Vagina (tissue), 2 donors: ENCODE measurements at regions not wholly inside any gene's neighbourhood (a gene's known extent, or its start where the extent isn't known, plus 50 kb on each side); places are given as distances from the start of the nearest gene placed in this dataset.
"Not testable (repeated sequence)": the region's sequence is repeated elsewhere in the genome, so short reads cannot be mapped to it uniquely, and the experiment has no call there.

Experiments used
- DNase-seq, 2 donors: peaks; one replicate each; pipeline ENCODE4 v3.0.0-alpha.2; 2017; ENCODE audit errors: extremely low spot score in 2 of 2
- H3K27ac ChIP-seq: fragments of 200-600 bp; sonication (generic); one replicate; pipeline ENCODE4 v1.5.1; 2019
- H3K27me3 ChIP-seq: fragments of 200-600 bp; sonication (generic); one replicate; pipeline ENCODE4 v1.5.1; 2019
- H3K36me3 ChIP-seq, 2 donors: fragments of 200-600 bp; sonication (generic); one replicate each; pipeline ENCODE4 v1.5.1; 2017 to 2019
- H3K4me1 ChIP-seq: fragments of 200-600 bp; sonication (generic); one replicate; pipeline ENCODE4 v1.5.1; 2019
- H3K4me3 ChIP-seq, 2 donors: fragments of 200-600 bp; sonication (generic); 1 replicate in 1 of 2; 2 replicates in 1 of 2; pipeline ENCODE4 v1.5.1; 2016 to 2019
- H3K9me3 ChIP-seq: fragments of 200-600 bp; sonication (generic); one replicate; pipeline ENCODE4 v1.5.1; 2019
- POLR2A ChIP-seq, 2 donors: fragments of 450-650 bp; IDR thresholded peaks; one replicate each; pipeline ENCODE4 v1.6.1; 2017; ENCODE audit warnings: antibody characterized with exemption in 2 of 2, mild to moderate bottlenecking in 2 of 2, moderate library complexity in 2 of 2
- POLR2AphosphoS5 ChIP-seq, 2 donors: sonication (generic); formaldehyde crosslinking; IDR thresholded peaks; one replicate each; pipeline ENCODE4 v1.9.0; 2017; ENCODE audit warnings: antibody characterized with exemption in 2 of 2, mild to moderate bottlenecking in 2 of 2, low read depth in 1 of 2; ENCODE audit not compliant: insufficient read depth in 1 of 2
- intact Hi-C: fragments of 100-400 bp; cut with DNase I; formaldehyde crosslinking; loops from one replicate; pipeline ENCODE4 v1.15.1; 2023
- TF ChIP-seq, protein P1 (sequence below), 3 experiments: fragments of 450-650 bp in 2 of 3; fragments of 200-600 bp in 1 of 3; sonication (generic) in 1 of 3; IDR thresholded peaks; one replicate each; pipeline ENCODE4 v1.5.1; 2017 to 2019; ENCODE audit warnings: antibody characterized with exemption in 3 of 3, mild to moderate bottlenecking in 2 of 3, moderate library complexity in 2 of 3

- intact Hi-C loops = no loop called here
- TF ChIP-seq POLR2A (IDR thresholded peaks at IDR 0.05) (no peak), POLR2AphosphoS5 (IDR thresholded peaks at IDR 0.05; ENCODE audit: insufficient read depth in 1 of 2, low read depth in 1 of 2) (no peak)
- TF ChIP-seq, protein P1, sequence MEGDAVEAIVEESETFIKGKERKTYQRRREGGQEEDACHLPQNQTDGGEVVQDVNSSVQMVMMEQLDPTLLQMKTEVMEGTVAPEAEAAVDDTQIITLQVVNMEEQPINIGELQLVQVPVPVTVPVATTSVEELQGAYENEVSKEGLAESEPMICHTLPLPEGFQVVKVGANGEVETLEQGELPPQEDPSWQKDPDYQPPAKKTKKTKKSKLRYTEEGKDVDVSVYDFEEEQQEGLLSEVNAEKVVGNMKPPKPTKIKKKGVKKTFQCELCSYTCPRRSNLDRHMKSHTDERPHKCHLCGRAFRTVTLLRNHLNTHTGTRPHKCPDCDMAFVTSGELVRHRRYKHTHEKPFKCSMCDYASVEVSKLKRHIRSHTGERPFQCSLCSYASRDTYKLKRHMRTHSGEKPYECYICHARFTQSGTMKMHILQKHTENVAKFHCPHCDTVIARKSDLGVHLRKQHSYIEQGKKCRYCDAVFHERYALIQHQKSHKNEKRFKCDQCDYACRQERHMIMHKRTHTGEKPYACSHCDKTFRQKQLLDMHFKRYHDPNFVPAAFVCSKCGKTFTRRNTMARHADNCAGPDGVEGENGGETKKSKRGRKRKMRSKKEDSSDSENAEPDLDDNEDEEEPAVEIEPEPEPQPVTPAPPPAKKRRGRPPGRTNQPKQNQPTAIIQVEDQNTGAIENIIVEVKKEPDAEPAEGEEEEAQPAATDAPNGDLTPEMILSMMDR (IDR thresholded peaks at IDR 0.05) = no peak
- Histone ChIP-seq H3K36me3 (no peaks in the 10 kb centered on the region), H3K27me3 (no peaks in the 10 kb centered on the region), H3K9me3 (no peaks in the 10 kb centered on the region), H3K27ac (no peak overlapping the region), H3K4me1 (no peaks in the 10 kb centered on the region), H3K4me3 (no peak overlapping the region)
- DNase-seq = peak; percentile 22 to 74
Measured at GRCh38 chrX:552496-552895, 78.1 kb upstream of the SHOX start.

- TF ChIP-seq, protein P1 (IDR thresholded peaks at IDR 0.05) = no peak
- no peak for TF ChIP-seq POLR2A (IDR thresholded peaks at IDR 0.05)
- TF ChIP-seq POLR2AphosphoS5 (IDR thresholded peaks at IDR 0.05; ENCODE audit: insufficient read depth in 1 of 2, low read depth in 1 of 2) = no peak
- DNase-seq = peak in 1 of 2 donors; percentile 37
Measured at GRCh38 chrX:554271-554670, 76.3 kb upstream of the SHOX start.

GRCh38 chrX:555725-556666 lies 74.6 kb upstream of the SHOX start:
- TF ChIP-seq POLR2AphosphoS5 (IDR thresholded peaks at IDR 0.05; ENCODE audit: insufficient read depth in 1 of 2, low read depth in 1 of 2) (no peak), POLR2A (IDR thresholded peaks at IDR 0.05) (no peak)
- TF ChIP-seq, protein P1 (IDR thresholded peaks at IDR 0.05) = no peak
- Histone ChIP-seq H3K4me1 (no peaks in the 10 kb centered on the region), H3K36me3 (no peaks in the 10 kb centered on the region), H3K9me3 (no peaks in the 10 kb centered on the region), H3K27me3 (no peaks in the 10 kb centered on the region), H3K4me3 (no peak overlapping the region), H3K27ac (no peak overlapping the region)
- peak in 1 of 2 donors; percentile 58 for DNase-seq
- intact Hi-C loops = no loop called here

More at GRCh38 chrX:554271-554670, 76.3 kb upstream of the SHOX start:
- Histone ChIP-seq H3K4me1 (no peaks in the 10 kb centered on the region), H3K27me3 (no peaks in the 10 kb centered on the region), H3K4me3 (no peak overlapping the region), H3K27ac (no peak overlapping the region), H3K36me3 (no peaks in the 10 kb centered on the region), H3K9me3 (no peaks in the 10 kb centered on the region)
- intact Hi-C loops = no loop called here

DNA sequence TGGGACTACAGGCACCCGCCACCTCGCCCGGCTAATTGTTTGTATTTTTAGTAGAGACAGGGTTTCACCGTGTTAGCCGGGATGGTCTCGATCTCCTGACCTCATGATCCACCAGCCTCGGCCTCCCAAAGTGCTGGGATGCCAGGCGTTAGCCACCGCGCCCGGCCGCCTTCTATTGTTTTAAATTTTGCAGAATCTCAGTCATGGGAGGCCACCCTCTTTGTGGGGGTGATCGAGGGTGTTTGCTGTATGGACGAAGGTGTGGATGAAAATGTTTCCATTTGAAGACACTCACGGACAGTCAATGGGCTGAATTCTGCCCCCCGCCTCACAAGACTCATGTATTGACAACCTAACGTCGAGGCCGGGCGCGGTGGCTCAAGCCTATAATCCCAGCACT lies 73.0 kb upstream of the SHOX start:
- intact Hi-C loops, H3K9me3 ChIP-seq, H3K4me3 ChIP-seq, H3K27me3 ChIP-seq, H3K27ac ChIP-seq, H3K4me1 ChIP-seq, H3K36me3 ChIP-seq: not testable (repeated sequence)
- DNase-seq = peak; percentile 20 to 28

DNA sequence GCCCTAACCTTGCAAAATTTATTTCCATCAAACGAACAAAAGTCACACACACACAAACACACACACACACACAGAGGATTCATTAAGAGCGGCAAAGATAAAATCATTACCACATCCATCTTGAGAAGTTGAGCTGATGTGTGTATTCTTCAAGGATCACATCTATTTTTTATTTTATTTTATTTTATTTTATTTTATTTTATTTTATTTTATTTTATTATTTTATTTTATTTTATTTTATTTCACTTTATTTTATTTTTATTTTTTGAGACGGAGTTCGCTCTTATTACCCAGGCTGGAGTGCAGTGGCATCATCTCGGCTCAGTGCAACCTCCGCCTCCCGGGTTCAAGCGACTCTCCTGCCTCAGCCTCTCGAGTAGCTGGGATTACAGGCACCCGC lies 71.3 kb upstream of the SHOX start:
- H3K4me1 ChIP-seq, H3K36me3 ChIP-seq, H3K27me3 ChIP-seq, H3K9me3 ChIP-seq, intact Hi-C loops, H3K4me3 ChIP-seq, DNase-seq, H3K27ac ChIP-seq: not testable (repeated sequence)

DNA sequence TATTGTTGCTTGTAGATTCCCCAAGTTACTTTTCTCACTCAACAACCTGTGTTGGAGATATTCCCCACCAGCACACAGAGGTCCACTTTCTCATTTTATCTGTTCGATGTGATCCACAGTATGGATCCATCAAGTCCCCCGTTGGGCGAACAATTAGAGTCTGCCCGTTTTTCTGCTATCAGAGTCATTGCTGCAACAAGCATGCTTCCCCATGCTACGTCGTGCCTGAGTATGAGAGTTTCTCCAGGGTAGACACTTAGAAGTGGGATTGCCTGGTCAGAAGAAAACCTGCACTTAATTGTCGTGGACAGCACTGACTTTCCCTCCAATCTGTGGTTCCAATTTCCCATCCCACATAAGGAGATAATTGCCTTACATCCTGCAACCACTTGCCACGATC lies 62.7 kb upstream of the SHOX start:
- no peaks in the 10 kb centered on the region for H3K9me3 ChIP-seq

More for the DNA sequence above, 62.7 kb upstream of the SHOX start:
- no peaks in the 10 kb centered on the region for H3K36me3 ChIP-seq
- intact Hi-C loops = no loop called here
- no peak overlapping the region for H3K4me3 ChIP-seq
- H3K27ac ChIP-seq = no peak overlapping the region
- H3K4me1 ChIP-seq = no peaks in the 10 kb centered on the region
- TF ChIP-seq POLR2AphosphoS5 (IDR thresholded peaks at IDR 0.05; ENCODE audit: insufficient read depth in 1 of 2, low read depth in 1 of 2) (no peak), POLR2A (IDR thresholded peaks at IDR 0.05) (no peak)
- TF ChIP-seq, protein P1 (IDR thresholded peaks at IDR 0.05) = no peak
- no peaks in the 10 kb centered on the region for H3K27me3 ChIP-seq
- DNase-seq = no peak
